HepG2 (cell line): ENCODE measurements at regions not wholly inside any gene's neighbourhood (a gene's known extent, or its start where the extent isn't known, plus 50 kb on each side); places are given as distances from the start of the nearest gene placed in this dataset.

ENCODE experiments used
- BORCS8-MEF2B ChIP-seq: sonication (generic); formaldehyde crosslinking; IDR thresholded peaks from 2 replicates; pipeline ENCODE4 v1.8.0; 2022; ENCODE audit warnings: mild to moderate bottlenecking, missing genetic modification reagents
- CERS6 ChIP-seq: sonication (generic); formaldehyde crosslinking; IDR thresholded peaks from 2 replicates; pipeline ENCODE4 v1.5.0; 2020; ENCODE audit warnings: missing genetic modification reagents
- CHD4 ChIP-seq: fragments of 200-600 bp; sonication (generic); IDR thresholded peaks from 2 replicates; pipeline ENCODE4 v1.7.0; 2017; ENCODE audit warnings: mild to moderate bottlenecking, low read length, borderline replicate concordance
- DZIP1 ChIP-seq: sonication (generic); formaldehyde crosslinking; IDR thresholded peaks from 2 replicates; pipeline ENCODE4 v1.5.0; 2020; ENCODE audit warnings: mild to moderate bottlenecking, missing genetic modification reagents
- FOXK1 ChIP-seq: sonication (generic); formaldehyde crosslinking; IDR thresholded peaks from 2 replicates; pipeline ENCODE4 v1.4.0; 2020; ENCODE audit warnings: low read depth, missing genetic modification reagents, borderline replicate concordance
- FOXO1 ChIP-seq: sonication (generic); formaldehyde crosslinking; IDR thresholded peaks from 2 replicates; pipeline ENCODE4 v1.4.0; 2020; ENCODE audit warnings: missing genetic modification reagents
- MAZ ChIP-seq, 2 experiments: sonication (generic) in 1 of 2; formaldehyde crosslinking in 1 of 2; IDR thresholded peaks; 2 replicates each; pipeline versions ENCODE4 v1.5.0 to v1.6.1; 2012 to 2020; ENCODE audit warnings: low read depth in 2 of 2, mild to moderate bottlenecking in 2 of 2, borderline replicate concordance in 1 of 2, improper control_type of control experiment in 1 of 2, low read length in 1 of 2, missing genetic modification reagents in 1 of 2, moderate library complexity in 1 of 2
- MXI1 ChIP-seq: IDR thresholded peaks from 3 replicates; pipeline ENCODE4 v1.6.1; 2012; ENCODE audit warnings: low read depth, low read length, inconsistent platforms, borderline replicate concordance
- NKX3-1 ChIP-seq: sonication (generic); formaldehyde crosslinking; IDR thresholded peaks from 2 replicates; pipeline ENCODE4 v1.5.0; 2020; ENCODE audit warnings: missing genetic modification reagents
- SP5 ChIP-seq: IDR thresholded peaks from 2 replicates; pipeline ENCODE4 v1.6.1; 2016; ENCODE audit warnings: low read depth, borderline replicate concordance
- TAF1 ChIP-seq: sonication (generic); formaldehyde crosslinking; IDR thresholded peaks from 2 replicates; pipeline ENCODE4 v1.4.0; 2020; ENCODE audit warnings: missing genetic modification reagents
- TOE1 ChIP-seq: sonication (generic); formaldehyde crosslinking; IDR thresholded peaks from 2 replicates; pipeline ENCODE4 v1.4.0; 2020; ENCODE audit warnings: mild to moderate bottlenecking, missing genetic modification reagents
- ZBTB37 ChIP-seq: sonication (generic); formaldehyde crosslinking; IDR thresholded peaks from 2 replicates; pipeline ENCODE4 v1.4.0; 2020; ENCODE audit warnings: mild to moderate bottlenecking, missing genetic modification reagents
- ZC3H13 ChIP-seq: sonication (generic); formaldehyde crosslinking; IDR thresholded peaks from 2 replicates; pipeline ENCODE4 v1.8.1; 2023; ENCODE audit warnings: mild to moderate bottlenecking, missing genetic modification reagents, moderate library complexity
- ZFP36L2 ChIP-seq: sonication (generic); formaldehyde crosslinking; IDR thresholded peaks from 2 replicates; pipeline ENCODE4 v1.4.0; 2020; ENCODE audit warnings: missing genetic modification reagents
- ZFY ChIP-seq: sonication (generic); formaldehyde crosslinking; IDR thresholded peaks from 2 replicates; pipeline ENCODE4 v1.4.0; 2020; ENCODE audit warnings: missing genetic modification reagents
- ZNF138 ChIP-seq: sonication (generic); formaldehyde crosslinking; IDR thresholded peaks from 2 replicates; pipeline ENCODE4 v1.5.0; 2020; ENCODE audit warnings: mild to moderate bottlenecking, low read depth, missing genetic modification reagents
- ZNF235 ChIP-seq: sonication (generic); formaldehyde crosslinking; IDR thresholded peaks from 2 replicates; pipeline ENCODE4 v1.8.1; 2023; ENCODE audit warnings: mild to moderate bottlenecking, missing genetic modification reagents, borderline replicate concordance
- ZNF296 ChIP-seq: sonication (generic); formaldehyde crosslinking; conservative IDR thresholded peaks from 2 replicates; pipeline ENCODE4 v1.5.0; 2020; ENCODE audit warnings: mild to moderate bottlenecking, missing genetic modification reagents
- ZNF329 ChIP-seq: sonication (generic); formaldehyde crosslinking; IDR thresholded peaks from 2 replicates; pipeline ENCODE4 v1.9.0; 2021; ENCODE audit warnings: low read depth, mild to moderate bottlenecking, missing genetic modification reagents
- ZNF468 ChIP-seq: sonication (generic); formaldehyde crosslinking; IDR thresholded peaks from 2 replicates; pipeline ENCODE4 v1.8.0; 2022; ENCODE audit warnings: mild to moderate bottlenecking, moderate library complexity, missing genetic modification reagents

- TF ChIP-seq ZBTB37 (CRISPR knock-in tag) (peak; percentile 12; the same call in 1 of the 2 replicates), ZFY (peak; percentile 78), FOXO1 (peak; percentile 56; the same call in 1 of the 2 replicates), TAF1 (peak; percentile 16; the same call in 1 of the 2 replicates), DZIP1 (CRISPR knock-in tag) (peak; percentile 59; the same call in 1 of the 2 replicates), ZNF296 (CRISPR knock-in tag) (peak; percentile 98), ZFP36L2 (no peak), MXI1 (peak; percentile 57; the same call in 1 of the 3 replicates), SP5 (peak; percentile 65; the same call in 1 of the 2 replicates), ZNF235 (CRISPR knock-in tag) (0 out of 2 replicates have a peak, but pooled peaks have one; percentile 8), ZNF329 (CRISPR knock-in tag) (0 out of 2 replicates have a peak, but pooled peaks have one; percentile 69), BORCS8-MEF2B (CRISPR knock-in tag) (no peak), FOXK1 (peak; percentile 60; the same call in 1 of the 2 replicates), MAZ (IDR thresholded peaks at IDR 0.05; ENCODE audit: borderline replicate concordance, low read depth, low read length) (no peak; the same call in none of the 2 replicates), MAZ (CRISPR knock-in tag; IDR thresholded peaks at IDR 0.05; ENCODE audit: low read depth) (peak; percentile 84), CHD4 (no peak; the same call in 1 of the 2 replicates), ZC3H13 (no peak), CERS6 (CRISPR knock-in tag) (no peak), NKX3-1 (CRISPR knock-in tag) (0 out of 2 replicates have a peak, but pooled peaks have one; percentile 15), ZNF468 (CRISPR knock-in tag) (0 out of 2 replicates have a peak, but pooled peaks have one; percentile 66), TOE1 (0 out of 2 replicates have a peak, but pooled peaks have one; percentile 44), ZNF138 (peak; percentile 44; the same call in 1 of the 2 replicates)
Observed at GRCh38 chr10:78972160-78972946, 96.4 kb upstream of the ZMIZ1 start (continued).
